ENCODE measurements at regions not wholly inside any gene's neighbourhood (a gene's known extent, or its start where the extent isn't known, plus 50 kb on each side); places are given as distances from the start of the nearest gene placed in this dataset.

DNA sequence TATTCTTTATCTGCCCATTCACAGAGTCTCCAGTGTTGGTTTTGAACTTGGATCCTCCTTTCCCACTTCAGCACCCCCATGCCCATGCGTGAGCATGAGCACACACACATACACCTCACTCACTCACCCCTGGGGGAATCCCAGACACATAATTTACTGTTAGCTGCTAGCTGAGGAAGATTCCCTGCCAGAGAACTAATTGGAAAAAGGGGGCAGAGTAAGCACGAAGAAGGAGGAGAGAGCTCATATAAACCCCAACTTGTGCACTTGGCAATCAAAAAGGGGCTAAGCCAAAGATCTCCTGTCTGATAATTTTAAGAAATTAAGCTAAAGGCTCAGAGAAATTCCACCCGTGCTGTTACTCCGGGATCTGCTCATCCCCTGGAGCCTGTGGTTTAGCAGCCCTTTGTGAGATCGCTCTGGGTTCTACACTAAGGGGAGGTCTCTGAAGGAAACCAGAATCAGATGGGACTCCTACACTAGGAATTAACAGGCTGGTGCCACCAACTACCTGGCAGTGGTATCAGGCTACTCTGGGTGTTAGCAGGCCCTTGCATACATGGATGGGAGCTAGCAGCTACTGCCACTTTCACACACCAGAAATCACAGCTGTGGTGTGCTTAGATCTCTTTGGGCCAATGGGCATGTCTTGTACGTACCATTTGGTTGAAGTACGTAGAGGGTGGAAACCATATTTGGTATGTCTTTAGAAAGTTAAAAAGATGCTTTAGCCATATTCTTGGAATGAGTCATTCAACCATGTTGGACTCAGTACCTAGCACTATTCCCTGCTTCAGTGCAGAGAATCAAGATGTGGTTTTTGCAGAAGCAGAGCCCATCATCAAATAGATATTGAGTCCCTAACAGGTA, 95.6 kb upstream of the SLC14A2 start:
- TF ChIP-seq, protein P1, sequence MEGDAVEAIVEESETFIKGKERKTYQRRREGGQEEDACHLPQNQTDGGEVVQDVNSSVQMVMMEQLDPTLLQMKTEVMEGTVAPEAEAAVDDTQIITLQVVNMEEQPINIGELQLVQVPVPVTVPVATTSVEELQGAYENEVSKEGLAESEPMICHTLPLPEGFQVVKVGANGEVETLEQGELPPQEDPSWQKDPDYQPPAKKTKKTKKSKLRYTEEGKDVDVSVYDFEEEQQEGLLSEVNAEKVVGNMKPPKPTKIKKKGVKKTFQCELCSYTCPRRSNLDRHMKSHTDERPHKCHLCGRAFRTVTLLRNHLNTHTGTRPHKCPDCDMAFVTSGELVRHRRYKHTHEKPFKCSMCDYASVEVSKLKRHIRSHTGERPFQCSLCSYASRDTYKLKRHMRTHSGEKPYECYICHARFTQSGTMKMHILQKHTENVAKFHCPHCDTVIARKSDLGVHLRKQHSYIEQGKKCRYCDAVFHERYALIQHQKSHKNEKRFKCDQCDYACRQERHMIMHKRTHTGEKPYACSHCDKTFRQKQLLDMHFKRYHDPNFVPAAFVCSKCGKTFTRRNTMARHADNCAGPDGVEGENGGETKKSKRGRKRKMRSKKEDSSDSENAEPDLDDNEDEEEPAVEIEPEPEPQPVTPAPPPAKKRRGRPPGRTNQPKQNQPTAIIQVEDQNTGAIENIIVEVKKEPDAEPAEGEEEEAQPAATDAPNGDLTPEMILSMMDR (conservative IDR thresholded peaks at IDR 0.05; ENCODE audit: low read depth, low read length): no peak
- TF ChIP-seq EZH2 (IDR thresholded peaks at IDR 0.05; ENCODE audit: borderline replicate concordance, low read depth, low read length, poor library complexity, severe bottlenecking): no peak

All from A673 (cell line).